Upper lobe of left lung (tissue), 6 donors: ENCODE measurements at regions not wholly inside any gene's neighbourhood (a gene's known extent, or its start where the extent isn't known, plus 50 kb on each side); places are given as distances from the start of the nearest gene placed in this dataset.

Experiments used
- ATAC-seq, 2 donors: fragments of 200-7000 bp; cut with Tn5 transposase; one replicate each; pipeline ENCODE4 v1.9.1; 2022; ENCODE audit warnings: mild to moderate bottlenecking in 2 of 2, moderate library complexity in 2 of 2; ENCODE audit not compliant: low FRiP score in 2 of 2
- DNase-seq, 2 donors: peaks; one replicate each; pipeline ENCODE4 v3.0.0-alpha.2; 2019 to 2020
- H3K27ac ChIP-seq, 4 donors: fragments of 200-600 bp; sonication (generic); one replicate each; pipeline ENCODE4 v1.5.1; 2016 to 2019
- H3K27me3 ChIP-seq, 4 donors: fragments of 200-600 bp; sonication (generic); one replicate each; pipeline ENCODE4 v1.5.1; 2017 to 2019
- H3K36me3 ChIP-seq, 4 donors: fragments of 200-600 bp; sonication (generic); one replicate each; pipeline ENCODE4 v1.5.1; 2016 to 2019
- H3K4me1 ChIP-seq, 4 donors: fragments of 200-600 bp; sonication (generic); one replicate each; pipeline ENCODE4 v1.5.1; 2018 to 2019
- H3K4me3 ChIP-seq, 4 donors: fragments of 200-600 bp; sonication (generic); one replicate each; pipeline ENCODE4 v1.5.1; 2017 to 2019; ENCODE audit warnings: mild to moderate bottlenecking in 2 of 4, moderate library complexity in 1 of 4
- H3K9me3 ChIP-seq, 4 donors: fragments of 200-600 bp; sonication (generic); one replicate each; pipeline ENCODE4 v1.5.1; 2018 to 2019
- EP300 ChIP-seq, 4 donors: sonication (generic); formaldehyde crosslinking; IDR thresholded peaks; one replicate each; pipeline ENCODE4 v1.5.1; 2017; ENCODE audit warnings: antibody characterized with exemption in 4 of 4, control low read depth in 2 of 4
- POLR2A ChIP-seq, 4 donors: fragments of 450-650 bp; IDR thresholded peaks; one replicate each; pipeline ENCODE4 v1.5.1; 2016 to 2017; ENCODE audit warnings: antibody characterized with exemption in 4 of 4, mild to moderate bottlenecking in 2 of 4
- POLR2AphosphoS5 ChIP-seq, 2 donors: sonication (generic); formaldehyde crosslinking; IDR thresholded peaks; one replicate each; pipeline ENCODE4 v1.5.1; 2017; ENCODE audit warnings: antibody characterized with exemption in 2 of 2
- WGBS, 2 donors: methylation state at CpG; one replicate each; pipeline ENCODE4 v1.1.5; 2017 to 2018; 5-methylcytosine and 5-hydroxymethylcytosine counted together
- TF ChIP-seq, protein P1 (sequence below), 6 experiments: fragments of 450-650 bp in 4 of 6; fragments of 200-600 bp in 2 of 6; sonication (generic) in 2 of 6; IDR thresholded peaks; one replicate each; pipeline ENCODE4 v1.5.1; 2016 to 2019; ENCODE audit warnings: antibody characterized with exemption in 6 of 6
- donor health status: DM: no; HTN: no; CAD: no; lungs with moderate emphysema.
- donor health status: DM: no; HTN: yes; CAD: no; lungs with severe emphysema.

DNA sequence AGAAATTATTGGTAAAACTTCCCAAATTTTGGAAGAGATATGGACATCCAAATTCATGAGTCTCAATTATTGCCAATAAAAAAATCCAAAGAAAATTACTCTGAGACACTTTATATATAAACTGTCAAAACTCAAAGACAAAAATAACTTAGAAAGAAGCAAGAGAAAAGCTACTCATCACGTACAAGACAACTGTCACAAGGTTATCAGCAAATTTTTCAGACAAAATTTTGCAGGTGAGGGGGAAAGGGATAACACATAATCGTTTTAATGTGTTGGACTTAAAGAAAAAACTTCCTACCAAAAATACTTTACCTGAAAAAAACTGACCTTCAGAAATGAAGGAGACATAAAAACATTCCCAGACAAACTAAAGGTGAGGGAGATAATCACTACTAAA is 272.5 kb downstream of the THBS2 start:
- 65 to 72% methylated on average over 2 of the region's 2 CpGs for WGBS, 2 donors
- no peak for DNase-seq
- H3K4me1 ChIP-seq, result no peaks in the 10 kb centered on the region

DNA sequence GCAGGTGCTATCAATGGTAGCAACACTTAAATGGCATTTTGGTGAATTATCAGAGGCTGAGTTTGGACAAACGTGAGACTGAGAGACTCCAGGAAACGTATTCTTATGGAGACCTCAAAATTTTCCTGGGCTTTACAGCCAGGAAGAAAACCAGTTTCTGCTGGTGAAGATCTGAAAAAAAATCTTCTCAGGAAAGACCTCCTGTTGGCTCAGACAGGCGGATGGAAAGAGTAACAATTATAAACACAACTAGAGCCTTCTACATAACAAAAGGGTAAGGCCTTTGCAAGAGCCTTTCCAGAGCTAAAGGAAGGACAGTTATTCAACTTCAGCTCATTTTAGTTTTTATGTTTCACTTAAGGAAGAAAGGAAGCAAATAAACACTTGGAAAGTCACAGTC is 274.4 kb downstream of the THBS2 start:
- Histone ChIP-seq H3K4me1 (no peaks in the 10 kb centered on the region), H3K36me3 (no peaks in the 10 kb centered on the region), H3K9me3 (peaks cover 4 to 9% (median 7%) of the 10 kb centered on the region in 4 donors), H3K27me3 (no peaks in the 10 kb centered on the region), H3K27ac (no peak overlapping the region), H3K4me3 (no peak overlapping the region)
- ATAC-seq, result no peak
- WGBS, 2 donors, result 51 to 64% methylated on average over 3 of the region's 3 CpGs
- TF ChIP-seq EP300 (IDR thresholded peaks at IDR 0.05) (no peak), POLR2AphosphoS5 (IDR thresholded peaks at IDR 0.05) (no peak), POLR2A (IDR thresholded peaks at IDR 0.05) (no peak)
- TF ChIP-seq, protein P1, sequence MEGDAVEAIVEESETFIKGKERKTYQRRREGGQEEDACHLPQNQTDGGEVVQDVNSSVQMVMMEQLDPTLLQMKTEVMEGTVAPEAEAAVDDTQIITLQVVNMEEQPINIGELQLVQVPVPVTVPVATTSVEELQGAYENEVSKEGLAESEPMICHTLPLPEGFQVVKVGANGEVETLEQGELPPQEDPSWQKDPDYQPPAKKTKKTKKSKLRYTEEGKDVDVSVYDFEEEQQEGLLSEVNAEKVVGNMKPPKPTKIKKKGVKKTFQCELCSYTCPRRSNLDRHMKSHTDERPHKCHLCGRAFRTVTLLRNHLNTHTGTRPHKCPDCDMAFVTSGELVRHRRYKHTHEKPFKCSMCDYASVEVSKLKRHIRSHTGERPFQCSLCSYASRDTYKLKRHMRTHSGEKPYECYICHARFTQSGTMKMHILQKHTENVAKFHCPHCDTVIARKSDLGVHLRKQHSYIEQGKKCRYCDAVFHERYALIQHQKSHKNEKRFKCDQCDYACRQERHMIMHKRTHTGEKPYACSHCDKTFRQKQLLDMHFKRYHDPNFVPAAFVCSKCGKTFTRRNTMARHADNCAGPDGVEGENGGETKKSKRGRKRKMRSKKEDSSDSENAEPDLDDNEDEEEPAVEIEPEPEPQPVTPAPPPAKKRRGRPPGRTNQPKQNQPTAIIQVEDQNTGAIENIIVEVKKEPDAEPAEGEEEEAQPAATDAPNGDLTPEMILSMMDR (IDR thresholded peaks at IDR 0.05), result no peak
- DNase-seq, result no peak

More for the DNA sequence above, 272.5 kb downstream of the THBS2 start:
- Histone ChIP-seq H3K9me3 (peaks cover 4 to 9% (median 7%) of the 10 kb centered on the region in 4 donors), H3K27me3 (no peaks in the 10 kb centered on the region), H3K27ac (no peak overlapping the region), H3K4me3 (no peak overlapping the region), H3K36me3 (no peaks in the 10 kb centered on the region)
- ATAC-seq, result no peak
- TF ChIP-seq POLR2A (IDR thresholded peaks at IDR 0.05) (no peak), POLR2AphosphoS5 (IDR thresholded peaks at IDR 0.05) (no peak), EP300 (IDR thresholded peaks at IDR 0.05) (no peak)
- TF ChIP-seq, protein P1 (IDR thresholded peaks at IDR 0.05), result no peak

DNA sequence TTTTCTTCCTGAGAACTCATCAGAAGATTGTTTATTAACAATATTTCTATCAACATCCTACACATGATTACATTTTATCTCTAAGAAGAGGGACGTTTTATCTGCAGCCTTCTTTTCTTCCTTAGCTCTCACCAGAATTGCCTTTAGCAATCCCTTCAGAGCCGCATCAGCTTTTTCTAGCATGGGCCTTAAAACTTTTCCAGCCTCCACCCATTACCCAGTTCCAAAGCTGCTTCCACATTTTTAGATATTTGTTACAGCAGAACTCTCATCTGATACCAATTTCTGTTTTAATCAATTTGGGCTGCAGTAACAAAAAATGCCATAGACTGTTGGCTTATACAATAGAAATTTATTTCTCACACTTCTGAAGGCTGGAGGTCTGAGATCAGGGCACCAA is 281.5 kb downstream of the THBS2 start:
- H3K36me3 ChIP-seq, result no peaks in the 10 kb centered on the region
- ATAC-seq (no peak), DNase-seq (no peak)
- TF ChIP-seq POLR2A (IDR thresholded peaks at IDR 0.05) (no peak), POLR2AphosphoS5 (IDR thresholded peaks at IDR 0.05) (no peak), EP300 (IDR thresholded peaks at IDR 0.05) (no peak)
- TF ChIP-seq, protein P1 (IDR thresholded peaks at IDR 0.05), result no peak
- no peaks in the 10 kb centered on the region for H3K9me3 ChIP-seq
- no peak overlapping the region for H3K4me3 ChIP-seq
- no peak overlapping the region for H3K27ac ChIP-seq
- H3K4me1 ChIP-seq, result no peaks in the 10 kb centered on the region
- 62 to 72% methylated on average over 2 of the region's 2 CpGs for WGBS, 2 donors
- H3K27me3 ChIP-seq, result no peaks in the 10 kb centered on the region

DNA sequence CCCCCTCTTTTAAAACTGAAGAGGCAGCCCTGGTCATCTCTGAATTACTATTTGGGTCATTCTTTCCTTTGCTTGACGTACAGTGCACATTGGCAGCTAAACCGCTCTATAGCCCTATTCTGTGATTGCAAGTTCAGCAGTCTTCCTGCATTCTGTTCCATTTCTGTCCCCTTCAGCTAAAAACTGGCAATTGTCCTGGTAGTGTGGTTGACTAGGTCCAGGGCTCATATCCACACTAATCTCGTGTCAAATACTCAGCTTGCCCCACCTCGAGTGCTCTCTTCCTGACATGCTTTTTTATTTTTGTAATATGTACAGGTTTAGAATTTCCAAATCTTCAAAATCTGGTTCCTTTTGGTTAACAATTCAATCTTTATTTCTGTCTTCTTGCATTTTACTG is 282.1 kb downstream of the THBS2 start:
- no peak for ATAC-seq
- Histone ChIP-seq H3K9me3 (no peaks in the 10 kb centered on the region), H3K4me1 (no peaks in the 10 kb centered on the region), H3K27ac (no peak overlapping the region), H3K4me3 (no peak overlapping the region), H3K36me3 (no peaks in the 10 kb centered on the region), H3K27me3 (no peaks in the 10 kb centered on the region)
- no peak for TF ChIP-seq POLR2A (IDR thresholded peaks at IDR 0.05)
- no peak for TF ChIP-seq POLR2AphosphoS5 (IDR thresholded peaks at IDR 0.05)
- TF ChIP-seq, protein P1 (IDR thresholded peaks at IDR 0.05), result no peak
- no peak for TF ChIP-seq EP300 (IDR thresholded peaks at IDR 0.05)
- DNase-seq, result no peak
- 85 to 87% methylated on average over 4 of the region's 4 CpGs for WGBS, 2 donors

DNA sequence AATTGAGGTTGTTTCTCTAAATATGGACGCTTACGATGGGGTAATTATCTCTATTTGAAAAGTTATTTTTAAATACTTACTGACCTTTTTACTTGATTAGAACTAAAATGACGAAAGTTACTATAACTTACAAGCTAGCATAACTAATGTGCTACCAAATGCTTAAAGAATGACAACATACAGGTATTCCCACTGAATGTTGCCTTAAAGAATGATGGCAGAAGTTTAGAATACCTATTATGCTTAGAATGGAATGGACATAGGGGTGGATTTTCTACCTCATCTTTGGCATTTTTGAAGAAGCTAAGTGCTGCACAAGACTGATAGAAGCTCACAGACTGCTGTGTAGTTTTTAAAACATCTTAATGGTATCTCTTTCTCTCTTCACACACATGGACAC is 284.8 kb downstream of the THBS2 start:
- WGBS, 2 donors, result 90 to 93% methylated on average over 3 of the region's 3 CpGs
- ATAC-seq, result no peak
- no peak for TF ChIP-seq POLR2AphosphoS5 (IDR thresholded peaks at IDR 0.05)
- TF ChIP-seq, protein P1 (IDR thresholded peaks at IDR 0.05), result no peak
- no peaks in the 10 kb centered on the region for H3K4me1 ChIP-seq
- H3K27ac ChIP-seq, result no peak overlapping the region
- no peaks in the 10 kb centered on the region for H3K36me3 ChIP-seq
- no peaks in the 10 kb centered on the region for H3K27me3 ChIP-seq
- DNase-seq, result no peak
- no peak overlapping the region for H3K4me3 ChIP-seq
- H3K9me3 ChIP-seq, result no peaks in the 10 kb centered on the region
